ENCODE measurements at regions not wholly inside any gene's neighbourhood (a gene's known extent, or its start where the extent isn't known, plus 50 kb on each side); places are given as distances from the start of the nearest gene placed in this dataset.

- no peak for TF ChIP-seq CTCF (IDR thresholded peaks at IDR 0.05)
- TF ChIP-seq EP300 (IDR thresholded peaks at IDR 0.05): no peak
Measured at GRCh38 chr13:85074543-85075313, 724.5 kb downstream of the SLITRK6 start.

Data from tibial nerve (tissue), 4 donors.